Adrenal gland (tissue), 5 donors: ENCODE measurements at regions not wholly inside any gene's neighbourhood (a gene's known extent, or its start where the extent isn't known, plus 50 kb on each side); places are given as distances from the start of the nearest gene placed in this dataset.

Experiments used
- CTCF ChIP-seq, 6 experiments: fragments of 450-650 bp in 4 of 6; fragments of 200-600 bp in 2 of 6; sonication (generic) in 1 of 6; IDR thresholded peaks; 1 replicate in 5 of 6; 2 replicates in 1 of 6; pipeline versions ENCODE4 v1.5.1 to v1.8.0; 2016 to 2021; ENCODE audit warnings: antibody characterized with exemption in 6 of 6, mild to moderate bottlenecking in 2 of 6, moderate library complexity in 1 of 6
- POLR2A ChIP-seq, 2 donors: fragments of 450-650 bp; IDR thresholded peaks; one replicate each; pipeline ENCODE4 v1.6.1; 2017; ENCODE audit warnings: antibody characterized with exemption in 2 of 2, mild to moderate bottlenecking in 2 of 2, moderate library complexity in 1 of 2
- donor health status: DM: no; HTN: no; CAD: no.

GRCh38 chr13:97719736-97720135 lies 233.7 kb upstream of the IPO5 start:
- TF ChIP-seq POLR2A (IDR thresholded peaks at IDR 0.05) (no peak), CTCF (IDR thresholded peaks at IDR 0.05) (no peak)
